DLD1 (cell line): ENCODE measurements at regions not wholly inside any gene's neighbourhood (a gene's known extent, or its start where the extent isn't known, plus 50 kb on each side); places are given as distances from the start of the nearest gene placed in this dataset.

ENCODE experiments used
- in situ Hi-C: cut with HindIII; loops from 2 replicates; pipeline ENCODE4 v1.10.0; 2017; ENCODE audit warnings: low sequenced_read_pairs

GRCh38 chr3:193897731-193898180 is 238.2 kb upstream of the HES1 start:
- in situ Hi-C loops, result no loop called here

DNA sequence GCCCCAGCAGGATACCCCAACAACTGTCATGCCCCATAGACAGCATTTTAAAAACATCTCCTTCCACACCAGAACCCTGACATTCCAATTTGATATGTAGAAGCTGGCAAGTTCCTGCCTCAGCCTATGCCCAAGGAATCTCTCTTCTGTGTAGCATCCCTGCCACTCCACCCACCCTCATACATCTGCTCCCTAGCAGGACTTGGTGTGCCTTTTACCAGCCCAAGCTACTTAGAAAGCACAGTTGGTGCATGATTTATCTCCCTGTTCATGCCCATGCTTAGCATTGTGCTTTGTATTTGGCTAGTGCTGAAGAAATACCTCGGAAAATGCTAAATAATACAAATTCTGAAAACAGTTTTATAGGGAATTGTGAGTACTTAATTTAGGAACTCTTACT is 236.9 kb upstream of the HES1 start:
- in situ Hi-C loops, result no loop called here

DNA sequence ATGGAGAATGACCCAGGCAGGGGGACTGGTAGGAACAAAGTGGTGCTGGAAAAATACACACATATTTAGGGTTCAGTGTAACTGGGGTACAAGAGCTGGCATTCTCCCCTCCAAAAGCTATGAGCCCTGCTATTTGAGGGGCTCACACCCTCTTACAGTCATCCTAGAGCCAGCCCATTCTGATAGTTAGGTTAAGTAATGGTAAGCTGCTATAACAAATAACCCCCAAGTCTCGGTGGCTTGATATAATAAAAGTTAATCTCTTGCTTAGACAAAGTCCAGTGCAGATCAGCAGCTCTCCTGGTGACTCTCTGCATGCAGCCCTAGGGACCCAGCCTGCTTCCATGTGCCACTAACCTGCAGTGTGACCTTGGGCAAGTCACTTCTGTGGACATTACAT is 234.9 kb upstream of the HES1 start:
- in situ Hi-C loops, result no loop called here

DNA sequence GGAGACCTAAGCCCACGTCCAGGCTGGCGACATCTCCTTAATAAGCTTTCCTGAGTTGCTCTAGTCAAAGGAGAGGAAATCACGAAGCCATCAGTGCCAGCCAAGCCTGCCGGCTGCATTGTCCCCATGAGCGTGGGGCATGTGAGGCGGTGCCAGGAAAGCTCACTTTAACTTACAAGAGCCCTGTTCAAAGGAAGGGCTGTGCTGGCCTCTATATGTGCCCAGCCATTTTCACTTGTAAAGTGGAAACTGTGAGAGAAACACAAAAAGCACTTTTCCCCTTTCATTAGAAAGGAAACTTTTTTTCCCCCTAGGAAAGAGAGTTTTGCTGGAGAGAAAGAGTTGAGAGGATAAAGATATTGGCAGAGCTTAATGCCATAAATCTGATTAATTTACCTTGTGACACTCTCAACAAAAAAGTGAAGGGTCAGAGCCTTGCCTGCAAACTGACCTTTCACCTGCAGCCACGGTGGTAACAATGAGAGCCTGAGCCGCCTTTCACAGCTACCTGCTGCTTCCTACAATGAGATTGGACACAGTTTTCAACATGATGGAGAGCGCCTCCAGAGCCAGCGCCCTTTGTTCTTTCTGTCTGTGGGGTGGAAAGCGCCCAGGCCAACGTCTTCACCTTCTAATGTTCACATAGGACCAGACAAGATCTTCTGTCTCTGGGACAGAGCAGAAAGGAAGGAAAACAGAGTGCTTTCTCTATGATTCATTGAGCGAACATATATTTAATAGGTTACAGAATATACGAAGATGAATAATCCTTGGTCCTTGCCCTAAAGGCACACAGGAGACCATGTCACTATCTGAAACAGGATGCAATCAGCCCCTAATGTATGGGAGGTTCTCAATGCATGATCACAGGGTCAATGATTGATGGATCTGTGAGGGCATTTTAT is 233.1 kb upstream of the HES1 start:
- in situ Hi-C loops, result no loop called here

GRCh38 chr3:193903512-193903817 is 232.5 kb upstream of the HES1 start:
- in situ Hi-C loops, result no loop called here

- in situ Hi-C loops, result no loop called here
These were observed 232.0 kb upstream of the HES1 start for GRCh38 chr3:193903966-193904365.

DNA sequence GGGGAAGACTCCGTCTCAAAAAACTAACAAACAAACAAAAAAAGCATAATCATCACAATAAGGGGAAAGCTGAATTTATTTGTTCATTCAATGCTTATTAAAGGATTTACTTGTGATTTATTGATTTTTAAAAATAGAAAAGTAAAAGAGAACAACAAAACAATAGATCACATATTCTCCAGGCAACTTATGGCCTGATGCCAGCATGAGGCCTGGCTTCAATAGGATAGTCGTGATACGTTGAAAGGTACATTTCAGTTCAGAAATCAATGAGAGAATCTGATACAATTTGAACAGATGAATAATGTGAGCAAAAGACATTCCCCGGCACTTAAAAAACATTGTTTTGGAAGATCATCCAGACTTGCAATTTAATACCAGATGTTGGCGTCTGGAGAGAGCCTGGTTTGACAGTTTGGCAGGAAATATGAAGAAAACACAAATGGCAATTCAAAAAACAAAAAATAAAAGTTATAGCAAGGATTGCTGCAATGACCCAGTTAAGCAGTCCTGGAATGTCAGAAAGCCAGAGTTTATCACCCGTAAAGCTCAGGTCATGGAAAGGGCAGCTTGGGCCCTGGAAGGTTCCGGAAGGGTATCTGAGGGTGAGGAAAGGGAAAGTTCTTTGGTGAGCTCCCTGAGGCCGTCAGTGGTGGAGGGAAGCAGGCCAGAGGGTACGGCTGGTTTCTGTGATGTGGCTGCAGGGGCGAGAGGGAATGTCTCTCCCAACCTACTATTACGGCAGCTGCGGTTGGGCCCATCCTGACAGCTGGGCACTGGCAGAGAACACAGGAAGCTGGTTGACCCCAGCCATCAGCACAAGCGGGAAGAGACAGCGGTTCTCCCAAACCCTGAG is 230.2 kb upstream of the HES1 start:
- in situ Hi-C loops, result no loop called here

- in situ Hi-C loops, result no loop called here
These were observed 229.0 kb upstream of the HES1 start for GRCh38 chr3:193906849-193907410.

DNA sequence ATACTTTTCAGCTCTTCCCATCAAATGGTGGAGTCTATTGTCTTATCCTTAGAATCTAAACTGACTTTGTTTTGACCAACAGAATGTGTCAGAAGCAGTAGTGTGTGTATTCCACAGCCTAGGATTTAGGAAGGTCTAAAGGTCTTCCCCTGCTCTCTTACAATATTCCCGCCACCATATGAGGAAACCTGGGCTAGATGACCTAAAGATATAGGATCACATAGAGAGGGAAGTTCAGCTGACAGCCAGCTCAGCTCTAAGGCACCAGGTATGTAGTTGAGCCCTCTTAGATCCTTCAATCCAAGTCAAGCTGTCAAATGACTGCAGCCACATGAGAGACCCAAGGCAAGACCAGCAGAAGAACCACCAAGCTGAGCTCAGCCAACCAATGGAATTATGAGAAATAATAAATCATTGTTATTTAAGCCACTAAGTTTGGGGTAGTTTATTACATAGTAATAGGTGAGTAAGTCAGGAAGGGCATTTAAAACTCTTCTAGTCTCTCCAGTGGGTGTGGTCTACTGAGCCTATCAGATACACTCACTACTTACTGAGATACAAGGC is 227.7 kb upstream of the HES1 start:
- in situ Hi-C loops, result no loop called here

GRCh38 chr3:193909387-193909786 is 226.6 kb upstream of the HES1 start:
- in situ Hi-C loops, result no loop called here

DNA sequence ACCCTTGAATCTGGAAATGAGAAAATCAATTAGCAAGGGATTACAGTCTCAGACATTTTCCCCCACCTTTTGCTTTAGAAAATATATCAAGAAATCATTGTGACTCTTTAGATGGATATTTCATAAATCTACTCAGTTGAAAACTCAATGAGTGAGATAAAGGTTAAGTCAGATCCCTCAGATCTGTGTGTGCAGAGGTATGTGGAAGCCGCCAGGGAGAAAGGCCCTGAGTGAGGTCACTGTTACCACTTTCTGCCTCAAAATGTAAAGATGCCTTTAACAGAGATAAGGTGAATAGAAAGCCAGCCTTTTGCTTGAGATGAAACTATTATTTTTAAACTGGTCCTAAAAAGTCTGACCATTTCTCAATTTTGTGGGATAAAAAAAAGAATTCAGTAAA is 225.6 kb upstream of the HES1 start:
- in situ Hi-C loops, result no loop called here

DNA sequence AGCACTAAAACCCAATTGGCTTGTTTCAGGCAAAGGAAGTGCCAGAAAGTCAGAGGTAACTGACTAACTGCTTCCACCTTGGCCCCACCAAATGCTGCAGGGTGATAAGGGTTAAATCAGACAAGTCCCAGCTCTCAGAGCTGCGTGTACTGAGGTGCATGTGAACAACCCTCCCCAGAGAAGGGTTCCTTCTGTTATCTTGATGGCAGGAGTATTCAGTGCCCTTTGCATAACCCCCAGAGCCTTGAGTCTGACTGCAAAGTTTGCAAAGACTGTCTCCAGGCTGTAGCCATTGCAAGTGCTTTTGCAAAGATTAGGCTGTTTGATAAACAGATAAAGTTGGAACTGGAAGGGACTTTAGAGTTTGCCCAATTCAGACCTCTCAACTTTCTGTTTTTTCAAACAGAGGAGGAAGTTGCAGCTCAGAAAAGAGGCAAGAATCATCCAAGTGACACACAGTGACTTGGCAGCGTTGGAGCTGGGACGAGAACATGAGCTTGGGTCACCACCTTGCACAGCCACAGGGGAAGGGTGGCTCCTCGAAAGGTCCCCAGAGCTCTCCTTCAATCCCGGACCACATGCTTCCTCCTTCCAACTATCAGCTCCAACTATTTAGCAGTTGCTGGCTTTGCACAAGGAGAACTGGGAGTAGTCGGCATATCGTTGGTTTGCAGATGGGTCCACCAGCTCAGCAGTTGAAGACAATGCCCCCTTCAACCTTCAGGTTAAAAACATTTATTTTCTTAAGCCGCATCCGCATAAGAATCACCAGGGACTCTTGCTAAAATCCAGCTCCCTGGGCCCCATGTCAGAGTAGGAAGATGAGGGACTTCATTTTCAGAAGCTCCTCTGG is 224.8 kb upstream of the HES1 start:
- in situ Hi-C loops, result no loop called here

GRCh38 chr3:193911784-193912340 is 224.1 kb upstream of the HES1 start:
- in situ Hi-C loops, result no loop called here

DNA sequence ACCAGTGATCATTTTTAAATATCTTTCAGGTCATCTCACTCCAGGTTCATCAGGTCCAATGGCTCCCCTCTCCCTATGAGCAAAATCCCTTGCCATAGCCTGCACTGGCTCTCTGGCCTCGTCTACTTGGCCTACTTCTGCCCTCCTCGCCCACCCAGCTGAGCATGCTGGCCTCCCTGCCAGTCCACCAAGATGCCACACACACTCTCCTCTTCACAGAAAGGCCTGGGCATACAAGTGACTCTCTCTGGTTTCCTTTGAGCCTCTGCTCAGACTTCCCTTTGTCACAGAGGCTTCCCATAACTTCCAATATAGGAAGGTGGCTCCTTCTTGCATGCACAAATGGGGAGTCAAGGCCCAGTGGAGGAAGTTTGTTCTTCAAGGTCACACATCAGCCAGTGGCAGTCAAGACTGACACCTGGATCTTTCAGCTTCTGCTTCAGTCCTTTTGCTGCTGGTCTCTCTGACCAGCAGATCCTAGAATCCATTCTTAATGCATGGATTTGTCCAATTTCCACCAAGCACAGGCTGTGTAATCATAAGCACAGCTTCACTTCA is 223.2 kb upstream of the HES1 start:
- in situ Hi-C loops, result no loop called here

DNA sequence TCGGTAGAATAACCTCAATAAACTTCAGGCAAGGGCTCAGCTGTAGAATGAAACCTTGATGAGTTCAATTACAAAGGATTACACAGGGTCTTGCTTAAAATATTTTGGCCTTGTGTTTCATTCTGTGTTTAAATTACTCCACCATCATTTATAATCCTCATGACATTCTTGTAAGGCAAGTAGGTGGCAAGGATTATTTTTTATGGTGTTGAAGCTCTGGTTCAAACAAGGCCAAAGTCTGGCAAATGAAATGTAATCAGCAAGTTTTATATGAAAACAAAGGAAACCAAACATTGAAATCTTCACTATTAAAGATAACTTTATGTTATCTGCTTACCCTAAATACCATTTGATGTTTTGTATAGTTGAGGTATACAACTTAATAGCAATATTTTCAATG is 221.3 kb upstream of the HES1 start:
- in situ Hi-C loops, result no loop called here

DNA sequence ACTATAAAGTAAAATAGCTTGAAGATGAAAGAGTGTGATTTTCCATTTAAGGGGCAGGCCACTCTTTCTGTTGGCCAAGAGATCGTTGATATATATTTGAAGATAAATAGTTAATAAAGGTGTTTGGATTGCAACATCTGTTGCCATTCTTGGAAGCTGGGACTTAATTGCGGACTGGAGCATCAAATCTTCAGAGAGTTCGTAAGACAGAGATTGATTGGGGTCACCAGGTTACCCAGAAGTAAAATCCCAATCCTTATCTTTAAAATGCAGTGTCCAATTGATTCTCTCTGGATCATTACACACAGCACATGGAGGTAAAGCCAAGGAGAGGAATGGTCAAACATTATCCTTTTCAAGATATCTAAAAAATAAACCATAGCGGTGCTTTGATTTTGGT is 220.8 kb upstream of the HES1 start:
- in situ Hi-C loops, result no loop called here

DNA sequence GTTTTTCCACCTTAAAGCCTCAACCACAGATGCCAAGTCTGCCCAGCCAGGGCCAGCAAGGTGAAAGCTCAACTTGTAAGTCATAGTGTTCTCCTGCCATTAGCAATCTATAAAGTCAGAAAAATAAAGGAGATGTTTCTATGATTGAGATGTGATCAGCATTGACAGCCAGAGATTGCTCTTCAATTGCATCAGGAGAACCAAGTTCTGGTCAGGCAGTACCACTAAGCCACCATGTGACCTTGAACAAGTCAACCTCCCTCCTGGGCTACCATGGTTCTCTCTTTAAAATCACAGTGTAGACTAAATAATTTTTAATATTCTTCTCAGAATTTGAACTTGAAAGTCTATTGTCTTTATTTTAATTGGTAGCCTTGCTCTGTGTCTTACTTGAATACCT is 220.3 kb upstream of the HES1 start:
- in situ Hi-C loops, result no loop called here

DNA sequence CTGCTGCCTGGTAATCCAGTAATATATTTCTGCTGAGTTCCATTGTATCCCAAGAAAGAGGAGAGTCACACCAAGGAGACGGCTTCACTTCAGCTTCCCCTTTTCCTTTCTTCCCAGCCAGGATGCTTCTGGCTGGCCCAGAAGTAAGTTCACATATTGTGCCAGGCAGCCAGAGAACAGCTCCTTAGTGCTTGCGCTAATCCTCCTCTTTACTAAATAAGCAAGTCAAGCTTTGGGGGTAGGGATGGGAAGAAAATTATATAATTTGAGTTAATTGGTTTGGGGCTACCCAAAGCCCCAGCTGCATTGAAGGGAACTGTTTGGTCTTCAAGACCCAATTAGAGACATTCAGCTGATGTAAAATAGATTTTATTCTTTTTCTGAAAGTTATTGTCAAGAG is 218.8 kb upstream of the HES1 start:
- in situ Hi-C loops, result no loop called here

DNA sequence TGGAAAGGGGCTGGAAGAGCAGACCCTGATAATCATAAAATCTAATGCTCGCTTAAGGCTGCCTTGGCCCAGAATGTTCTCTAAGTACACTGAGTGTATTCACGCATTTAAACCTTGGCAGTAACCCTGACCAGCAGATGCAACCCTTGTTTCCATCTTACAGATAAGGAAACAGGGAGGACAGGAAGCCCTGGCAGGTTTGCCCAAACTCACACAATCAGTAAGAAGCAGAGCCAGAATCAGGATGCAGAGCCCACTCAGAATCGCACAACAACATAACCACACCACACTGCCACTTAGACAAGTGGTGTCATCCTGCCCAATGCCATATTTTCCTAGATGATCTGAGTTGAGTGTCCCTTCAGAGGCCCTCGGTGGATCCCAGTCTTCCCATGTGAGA is 214.5 kb upstream of the HES1 start:
- in situ Hi-C loops, result no loop called here
